Gastrocnemius medialis (tissue), 4 donors: ENCODE measurements at regions not wholly inside any gene's neighbourhood (a gene's known extent, or its start where the extent isn't known, plus 50 kb on each side); places are given as distances from the start of the nearest gene placed in this dataset.

Experiments used
- ATAC-seq, 2 donors: fragments of 150-250 bp; one replicate each; pipeline ENCODE4 v1.9.1; 2016
- DNase-seq, 2 donors: peaks; one replicate each; pipeline ENCODE4 v3.0.0-alpha.2; 2019
- H3K27ac ChIP-seq, 4 donors: fragments of 200-600 bp; sonication (generic); 1 replicate in 1 of 4; 2 replicates in 3 of 4; pipeline ENCODE4 v1.5.1; 2016 to 2018; ENCODE audit warnings: mild to moderate bottlenecking in 2 of 4, moderate library complexity in 1 of 4
- H3K27me3 ChIP-seq, 3 donors: fragments of 200-600 bp; sonication (generic) in 2 of 3; 1 replicate in 1 of 3; 2 replicates in 2 of 3; pipeline versions ENCODE4 v1.5.1 to v1.6.0; 2016 to 2019; ENCODE audit warnings: mild to moderate bottlenecking in 1 of 3, moderate library complexity in 1 of 3
- H3K36me3 ChIP-seq, 2 donors: fragments of 200-600 bp; sonication (generic) in 1 of 2; one replicate each; pipeline ENCODE4 v1.5.1; 2017 to 2018
- H3K4me1 ChIP-seq, 2 donors: fragments of 200-600 bp; sonication (generic) in 1 of 2; one replicate each; pipeline ENCODE4 v1.5.1; 2016 to 2017; ENCODE audit warnings: mild to moderate bottlenecking in 2 of 2
- H3K4me3 ChIP-seq, 4 donors: fragments of 200-600 bp; sonication (generic) in 3 of 4; 1 replicate in 1 of 4; 2 replicates in 3 of 4; pipeline ENCODE4 v1.5.1; 2016 to 2019; ENCODE audit warnings: mild to moderate bottlenecking in 2 of 4
- H3K9me3 ChIP-seq, 3 donors: fragments of 200-600 bp; sonication (generic) in 2 of 3; 1 replicate in 1 of 3; 2 replicates in 2 of 3; pipeline ENCODE4 v1.5.1; 2016 to 2019
- POLR2A ChIP-seq, 2 donors: fragments of 450-650 bp; IDR thresholded peaks; one replicate each; pipeline ENCODE4 v1.6.1; 2017; ENCODE audit warnings: antibody characterized with exemption in 2 of 2, mild to moderate bottlenecking in 2 of 2, moderate library complexity in 2 of 2
- in situ Hi-C, 4 donors: fragments of 200-750 bp; cut with MboI; loops; one replicate each; pipeline versions ENCODE4 v1.15.0 to v1.8.0; 2017; ENCODE audit warnings: low sequenced_read_pairs in 4 of 4
- intact Hi-C: fragments of 100-400 bp; cut with DNase I; formaldehyde crosslinking; loops from one replicate; pipeline ENCODE4 v1.15.1; 2023; ENCODE audit warnings: low total_unique reads
- TF ChIP-seq, protein P1 (sequence below), 5 experiments: fragments of 450-650 bp in 3 of 5; fragments of 200-600 bp in 2 of 5; sonication (generic) in 2 of 5; IDR thresholded peaks in 4 of 5; conservative IDR thresholded peaks in 1 of 5; 1 replicate in 4 of 5; 2 replicates in 1 of 5; pipeline ENCODE4 v1.5.1; 2016 to 2019; ENCODE audit warnings: antibody characterized with exemption in 5 of 5, mild to moderate bottlenecking in 3 of 5, moderate library complexity in 3 of 5

- H3K27me3 ChIP-seq = no peaks in the 10 kb centered on the region
- H3K36me3 ChIP-seq = no peaks in the 10 kb centered on the region
- TF ChIP-seq POLR2A (IDR thresholded peaks at IDR 0.05) = no peak
- TF ChIP-seq, protein P1, sequence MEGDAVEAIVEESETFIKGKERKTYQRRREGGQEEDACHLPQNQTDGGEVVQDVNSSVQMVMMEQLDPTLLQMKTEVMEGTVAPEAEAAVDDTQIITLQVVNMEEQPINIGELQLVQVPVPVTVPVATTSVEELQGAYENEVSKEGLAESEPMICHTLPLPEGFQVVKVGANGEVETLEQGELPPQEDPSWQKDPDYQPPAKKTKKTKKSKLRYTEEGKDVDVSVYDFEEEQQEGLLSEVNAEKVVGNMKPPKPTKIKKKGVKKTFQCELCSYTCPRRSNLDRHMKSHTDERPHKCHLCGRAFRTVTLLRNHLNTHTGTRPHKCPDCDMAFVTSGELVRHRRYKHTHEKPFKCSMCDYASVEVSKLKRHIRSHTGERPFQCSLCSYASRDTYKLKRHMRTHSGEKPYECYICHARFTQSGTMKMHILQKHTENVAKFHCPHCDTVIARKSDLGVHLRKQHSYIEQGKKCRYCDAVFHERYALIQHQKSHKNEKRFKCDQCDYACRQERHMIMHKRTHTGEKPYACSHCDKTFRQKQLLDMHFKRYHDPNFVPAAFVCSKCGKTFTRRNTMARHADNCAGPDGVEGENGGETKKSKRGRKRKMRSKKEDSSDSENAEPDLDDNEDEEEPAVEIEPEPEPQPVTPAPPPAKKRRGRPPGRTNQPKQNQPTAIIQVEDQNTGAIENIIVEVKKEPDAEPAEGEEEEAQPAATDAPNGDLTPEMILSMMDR (IDR thresholded peaks at IDR 0.05 in 4 of 5, conservative IDR thresholded peaks at IDR 0.05 in 1 of 5) = no peak
- DNase-seq (no peak), ATAC-seq (no peak)
- no peak overlapping the region for H3K27ac ChIP-seq
- no peaks in the 10 kb centered on the region for H3K4me1 ChIP-seq
- in situ Hi-C loops (no loop called here), intact Hi-C loops (no loop called here)
- H3K4me3 ChIP-seq = no peak overlapping the region
- H3K9me3 ChIP-seq = no peaks in the 10 kb centered on the region
Measured at GRCh38 chr2:207317378-207317984, 151.7 kb upstream of the KLF7 start.

GRCh38 chr2:207318181-207318628 lies 152.5 kb upstream of the KLF7 start:
- ATAC-seq (no peak), DNase-seq (no peak)
- no peak for TF ChIP-seq POLR2A (IDR thresholded peaks at IDR 0.05)
- TF ChIP-seq, protein P1 (IDR thresholded peaks at IDR 0.05 in 4 of 5, conservative IDR thresholded peaks at IDR 0.05 in 1 of 5) = no peak
- in situ Hi-C loops = no loop called here
- Histone ChIP-seq H3K27me3 (no peaks in the 10 kb centered on the region), H3K9me3 (no peaks in the 10 kb centered on the region), H3K4me3 (no peak overlapping the region), H3K36me3 (no peaks in the 10 kb centered on the region), H3K4me1 (no peaks in the 10 kb centered on the region), H3K27ac (no peak overlapping the region)
- intact Hi-C loops = no loop called here

DNA sequence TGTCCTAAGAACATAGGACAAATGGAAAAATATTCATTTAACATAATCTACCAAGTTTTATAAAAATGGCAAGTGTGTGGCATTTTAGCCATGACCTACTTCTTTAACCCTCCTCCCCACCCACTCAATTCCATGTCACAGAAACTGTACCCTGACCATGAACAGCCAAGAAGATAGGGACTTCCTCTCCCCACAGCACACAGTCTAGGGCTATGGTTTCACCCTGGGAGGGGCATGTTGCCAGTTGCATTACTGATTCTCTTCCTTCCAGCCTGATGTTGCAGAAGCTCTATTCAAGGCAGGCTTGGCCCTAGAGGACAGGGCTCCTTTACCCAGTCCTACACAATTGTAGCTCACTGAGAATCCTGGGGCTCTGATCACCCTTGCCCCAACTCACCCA lies 153.6 kb upstream of the KLF7 start:
- TF ChIP-seq, protein P1 (IDR thresholded peaks at IDR 0.05 in 4 of 5, conservative IDR thresholded peaks at IDR 0.05 in 1 of 5) = no peak
- TF ChIP-seq POLR2A (IDR thresholded peaks at IDR 0.05) = no peak
- Histone ChIP-seq H3K4me3 (no peak overlapping the region), H3K9me3 (no peaks in the 10 kb centered on the region), H3K27me3 (no peaks in the 10 kb centered on the region), H3K27ac (no peak overlapping the region), H3K36me3 (no peaks in the 10 kb centered on the region), H3K4me1 (no peaks in the 10 kb centered on the region)
- intact Hi-C loops (no loop called here), in situ Hi-C loops (no loop called here)
- no peak for DNase-seq
- no peak for ATAC-seq

DNA sequence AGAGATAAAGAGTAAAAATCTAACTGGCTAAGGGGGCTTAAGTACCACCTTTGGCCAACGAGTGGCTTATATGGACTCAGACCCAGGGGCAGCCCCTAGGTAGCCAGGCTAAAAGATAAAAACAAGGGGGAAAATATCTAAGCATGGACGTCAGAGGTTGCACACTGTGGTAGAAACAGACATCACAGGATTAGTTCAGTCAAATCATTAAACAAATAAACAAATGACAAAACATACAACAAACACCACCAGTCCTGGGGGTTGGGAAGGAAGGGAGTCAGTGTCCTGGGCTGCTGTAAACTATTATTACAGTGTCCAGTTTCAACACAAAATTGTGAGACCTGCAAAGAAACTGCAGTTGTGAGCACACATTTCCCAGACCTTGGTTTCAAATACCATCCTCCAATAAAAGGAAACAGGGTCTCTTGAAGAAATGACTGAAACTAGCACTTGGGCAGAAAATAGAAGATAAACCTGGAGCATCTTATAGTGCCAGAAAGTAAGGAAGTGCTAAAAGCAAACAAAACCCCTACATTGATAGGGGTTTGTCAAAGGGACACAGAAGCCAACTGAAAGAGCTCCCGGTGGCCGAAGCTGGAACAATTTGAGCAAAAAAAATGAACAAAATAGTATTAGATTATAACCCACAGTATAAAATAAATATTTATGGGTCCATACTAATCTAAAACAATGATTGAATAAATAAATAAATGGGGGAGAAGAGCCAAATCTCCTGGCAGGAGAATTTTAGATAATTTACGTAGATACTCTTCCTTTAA lies 154.8 kb upstream of the KLF7 start:
- TF ChIP-seq, protein P1 (IDR thresholded peaks at IDR 0.05 in 4 of 5, conservative IDR thresholded peaks at IDR 0.05 in 1 of 5) = no peak
- no peak for TF ChIP-seq POLR2A (IDR thresholded peaks at IDR 0.05)
- DNase-seq (no peak), ATAC-seq (no peak)
- no peak overlapping the region for H3K4me3 ChIP-seq
- no peaks in the 10 kb centered on the region for H3K36me3 ChIP-seq
- no peak overlapping the region for H3K27ac ChIP-seq
- intact Hi-C loops = no loop called here
- no peaks in the 10 kb centered on the region for H3K27me3 ChIP-seq
- H3K4me1 ChIP-seq = no peaks in the 10 kb centered on the region
- in situ Hi-C loops = no loop called here
- H3K9me3 ChIP-seq = no peaks in the 10 kb centered on the region
